Heart right ventricle (tissue), 16 donors: ENCODE measurements at regions not wholly inside any gene's neighbourhood (a gene's known extent, or its start where the extent isn't known, plus 50 kb on each side); places are given as distances from the start of the nearest gene placed in this dataset.

ENCODE experiments used
- ATAC-seq, 8 donors: fragments of 200-7000 bp; cut with Tn5 transposase; one replicate each; pipeline ENCODE4 v1.9.1; 2020; ENCODE audit warnings: mild to moderate bottlenecking in 8 of 8, moderate library complexity in 8 of 8, moderate number of reproducible peaks in 1 of 8
- DNase-seq, 2 donors: peaks; one replicate each; pipeline ENCODE4 v3.0.0-alpha.2; 2020
- H3K27ac ChIP-seq, 10 donors: fragments of 200-600 bp; sonication (generic) in 2 of 10; one replicate each; pipeline versions ENCODE4 v1.5.0 to v1.8.0; 2020 to 2022; ENCODE audit warnings: mild to moderate bottlenecking in 3 of 10
- H3K27me3 ChIP-seq, 7 donors: fragments of 200-600 bp; one replicate each; pipeline ENCODE4 v1.8.0; 2021 to 2022; ENCODE audit warnings: mild to moderate bottlenecking in 2 of 7
- H3K36me3 ChIP-seq, 9 donors: fragments of 200-600 bp; sonication (generic) in 1 of 9; one replicate each; pipeline versions ENCODE4 v1.5.0 to v1.8.0; 2020 to 2022; ENCODE audit warnings: mild to moderate bottlenecking in 2 of 9
- H3K4me1 ChIP-seq, 9 donors: fragments of 200-600 bp; sonication (generic) in 1 of 9; one replicate each; pipeline versions ENCODE4 v1.5.0 to v1.8.0; 2020 to 2022; ENCODE audit warnings: mild to moderate bottlenecking in 4 of 9
- H3K4me3 ChIP-seq, 10 donors: fragments of 200-600 bp; sonication (generic) in 2 of 10; one replicate each; pipeline versions ENCODE4 v1.5.0 to v1.8.0; 2020 to 2022; ENCODE audit warnings: mild to moderate bottlenecking in 7 of 10, moderate library complexity in 2 of 10
- H3K9me3 ChIP-seq, 11 donors: fragments of 200-600 bp in 10 of 11; sonication (generic) in 2 of 11; one replicate each; pipeline versions ENCODE4 v1.5.0 to v1.8.0; 2013 to 2022; ENCODE audit warnings: mild to moderate bottlenecking in 2 of 11, control low read depth in 1 of 11, moderate library complexity in 1 of 11
- WGBS, 2 donors: extraction: QIAGEN DNeasy Blood & Tissue Kit; methylation state at CpG; one replicate each; pipeline ENCODE4 v1.1.7; 2013; ENCODE audit warnings: inconsistent platforms in 1 of 2; 5-methylcytosine and 5-hydroxymethylcytosine counted together
- intact Hi-C, 10 donors: fragments of 100-400 bp; cut with DNase I; formaldehyde crosslinking; loops; one replicate each; pipeline versions ENCODE4 v1.11.1 to v1.14.2; 2022
- TF ChIP-seq, protein P1 (sequence below), 9 donors: fragments of 200-600 bp; sonication (generic) in 2 of 9; IDR thresholded peaks; one replicate each; pipeline versions ENCODE4 v1.5.0 to v1.8.0; 2021 to 2022; ENCODE audit warnings: antibody characterized with exemption in 9 of 9, mild to moderate bottlenecking in 5 of 9, moderate library complexity in 1 of 9
- donor health status: Arrhythmogenic right ventricular cardiomyopathy.
- donor health status: ischemic (EF 13 %, LVEDD 7.1; RV severe dilation, severe dysfunction).
- donor health status: healthy with polysubstance abuse.
- donor health status: DM: no; HTN: yes; CAD: no.
- donor health status: DM: no; HTN: no; CAD: no.
- donor health status: ischemic (EF 25% LVEDD 6.9; RV normal size, moderate dysfunction).
- donor health status: ischemic (EF 25% LVEDD 5.7; RV mildly dilated, moderate dysfunction).
- donor health status: healthy.
- donor health status: DM: yes; HTN: yes; CAD: no.
- donor health status: Ischemic cardiomyopathy.
- donor health status: ischemic (EF 35%, LVEDD 5.7; RV mildly dilated, moderate dysfunction).
- donor health status: nonischemic (EF 11% LVEDD 7.7; RV severe dilation, severe dysfunction).
- donor health status: DM: yes; HTN: yes; CAD: no.
- donor health status: PGD.
- donor health status: ischemic (EF 29% LVEDD 5.4; RV normal size, mild dysfunction).
- donor health status: nonischemic (EF 23%, LVEDD 6.1; RV moderate dilation, normal function).

DNA sequence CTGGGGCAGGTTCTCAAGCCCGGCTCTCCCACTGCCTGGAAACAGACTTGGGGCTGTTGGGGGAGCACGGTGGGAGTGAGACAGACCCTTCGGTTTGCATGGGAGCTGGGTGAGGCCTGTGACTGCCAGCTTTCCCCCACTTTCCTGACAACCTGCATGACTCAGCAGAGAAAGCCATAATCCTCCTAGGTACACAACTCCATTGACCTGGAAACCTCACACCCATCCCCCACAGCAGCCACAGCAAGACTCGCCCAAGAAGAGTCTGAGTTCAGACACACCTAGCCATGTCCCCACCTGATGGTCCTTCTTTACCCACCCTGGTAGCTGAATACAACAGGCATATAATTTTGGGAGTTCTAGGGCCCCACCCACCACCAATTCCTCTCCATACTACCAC lies 57.6 kb upstream of the UBQLN2 start:
- Histone ChIP-seq H3K27ac (no peak overlapping the region), H3K4me3 (no peak overlapping the region), H3K36me3 (no peaks in the 10 kb centered on the region), H3K9me3 (peaks cover 0 to 26% (median 0%) of the 10 kb centered on the region in 11 donors), H3K27me3 (peaks cover 0 to 8% (median 0%) of the 10 kb centered on the region in 7 donors), H3K4me1 (no peaks in the 10 kb centered on the region)
- 87 to 90% methylated on average over 4 of the region's 4 CpGs for WGBS, 2 donors
- intact Hi-C loops = no loop called here
- TF ChIP-seq, protein P1, sequence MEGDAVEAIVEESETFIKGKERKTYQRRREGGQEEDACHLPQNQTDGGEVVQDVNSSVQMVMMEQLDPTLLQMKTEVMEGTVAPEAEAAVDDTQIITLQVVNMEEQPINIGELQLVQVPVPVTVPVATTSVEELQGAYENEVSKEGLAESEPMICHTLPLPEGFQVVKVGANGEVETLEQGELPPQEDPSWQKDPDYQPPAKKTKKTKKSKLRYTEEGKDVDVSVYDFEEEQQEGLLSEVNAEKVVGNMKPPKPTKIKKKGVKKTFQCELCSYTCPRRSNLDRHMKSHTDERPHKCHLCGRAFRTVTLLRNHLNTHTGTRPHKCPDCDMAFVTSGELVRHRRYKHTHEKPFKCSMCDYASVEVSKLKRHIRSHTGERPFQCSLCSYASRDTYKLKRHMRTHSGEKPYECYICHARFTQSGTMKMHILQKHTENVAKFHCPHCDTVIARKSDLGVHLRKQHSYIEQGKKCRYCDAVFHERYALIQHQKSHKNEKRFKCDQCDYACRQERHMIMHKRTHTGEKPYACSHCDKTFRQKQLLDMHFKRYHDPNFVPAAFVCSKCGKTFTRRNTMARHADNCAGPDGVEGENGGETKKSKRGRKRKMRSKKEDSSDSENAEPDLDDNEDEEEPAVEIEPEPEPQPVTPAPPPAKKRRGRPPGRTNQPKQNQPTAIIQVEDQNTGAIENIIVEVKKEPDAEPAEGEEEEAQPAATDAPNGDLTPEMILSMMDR (IDR thresholded peaks at IDR 0.05) = no peak
- DNase-seq (no peak), ATAC-seq (no peak)
